GM10248 (cell line): ENCODE measurements at regions not wholly inside any gene's neighbourhood (a gene's known extent, or its start where the extent isn't known, plus 50 kb on each side); places are given as distances from the start of the nearest gene placed in this dataset.

Source experiments
- CTCF ChIA-PET: fragments of 300-600 bp; sonication (Branson Sonifier 250); formaldehyde crosslinking; extraction: SDS; loops from one replicate; lab custom pipeline; 2021; ENCODE audit warnings: antibody characterized with exemption; lab: Yijun Ruan, JAX
- POLR2A ChIA-PET: fragments of 350-650 bp; sonication (Branson Sonifier 250); formaldehyde crosslinking; extraction: SDS; loops from one replicate; lab custom pipeline; 2020; ENCODE audit warnings: antibody characterized with exemption; lab: Yijun Ruan, JAX
- DNase-seq: peaks from one replicate; pipeline ENCODE4 v3.0.0; 2012; ENCODE audit errors: extremely low spot score
- CTCF ChIP-seq: IDR thresholded peaks from 2 replicates; pipeline ENCODE4 v1.5.1; 2012; ENCODE audit warnings: mild to moderate bottlenecking, low read depth; ENCODE audit errors: extremely low read depth, missing control alignments, control extremely low read depth

DNA sequence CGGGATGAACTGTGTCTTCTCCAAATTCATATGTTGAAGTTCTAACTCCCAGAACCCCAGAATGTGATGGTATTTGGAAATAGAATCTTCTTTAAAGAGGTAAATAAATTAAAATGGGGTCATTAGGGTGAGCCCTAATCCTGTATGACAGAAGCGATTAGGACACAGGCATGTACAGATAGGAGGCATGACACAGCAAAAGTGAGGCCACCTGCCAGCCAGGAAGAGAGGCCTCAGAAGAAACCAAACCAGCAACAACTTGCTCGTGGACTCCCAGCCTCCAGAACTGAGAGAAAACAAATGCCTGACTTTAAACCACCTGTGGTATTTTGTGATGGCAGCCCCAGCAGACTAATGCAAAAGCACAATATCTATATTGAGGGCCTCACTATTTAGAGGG lies 214.3 kb downstream of the NEBL start:
- DNase-seq, result no peak
- ChIA-PET POLR2A (no interaction called here), CTCF (no interaction called here)
- no peak for TF ChIP-seq CTCF

DNA sequence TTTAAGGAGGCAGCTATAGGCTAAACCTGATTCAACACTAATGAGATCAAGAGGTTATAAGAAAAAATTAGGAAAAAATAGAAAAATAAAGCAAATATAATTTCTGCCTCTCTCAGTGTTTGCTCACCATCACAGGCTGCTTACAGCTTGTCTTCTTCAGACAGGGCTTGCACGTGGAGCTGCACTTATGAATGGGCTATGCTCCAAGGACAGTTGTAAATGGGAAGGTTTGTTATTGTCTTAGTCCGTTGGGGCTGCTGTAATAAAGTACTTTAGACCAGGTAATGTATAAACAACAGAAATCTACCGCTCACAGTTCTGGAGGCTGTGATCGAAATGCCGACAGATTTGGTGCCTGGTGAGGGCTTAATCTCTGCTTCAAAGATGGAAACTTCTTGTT lies 219.8 kb downstream of the NEBL start:
- CTCF ChIA-PET, result no interaction called here
- no peak for TF ChIP-seq CTCF
- POLR2A ChIA-PET, result no interaction called here
- DNase-seq, result no peak

- no peak for TF ChIP-seq CTCF
- ChIA-PET CTCF (no interaction called here), POLR2A (interaction anchor here (0.6 kb wide), 1 partner anchor 40 kb away, joined by 3 read pairs; no protein-coding TSS in a partner anchor)
- DNase-seq, result no peak
Measured at GRCh38 chr10:20674926-20675325, 222.2 kb downstream of the NEBL start.

GRCh38 chr10:20673175-20673574 lies 223.9 kb downstream of the NEBL start:
- CTCF ChIA-PET, result no interaction called here
- POLR2A ChIA-PET, result no interaction called here
- no peak for DNase-seq
- no peak for TF ChIP-seq CTCF

DNA sequence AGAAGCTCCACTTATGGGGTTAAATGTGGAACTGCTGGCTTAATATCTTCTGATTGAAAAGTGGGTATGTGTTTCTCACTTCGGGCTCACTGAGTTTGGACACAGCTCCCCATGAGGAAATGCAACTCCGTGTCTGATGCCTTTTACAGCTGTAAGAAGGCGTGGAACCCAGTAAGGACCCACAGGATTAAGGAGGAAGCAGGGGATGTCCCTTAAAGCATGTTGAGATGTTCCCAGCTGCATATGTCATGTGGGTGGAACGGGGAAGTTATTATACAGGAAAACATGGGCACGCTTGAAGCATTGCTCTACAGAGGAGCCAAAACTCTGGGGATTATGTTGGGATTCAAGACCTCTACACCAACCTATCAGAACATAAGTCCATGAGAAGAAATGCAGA lies 224.4 kb downstream of the NEBL start:
- no peak for DNase-seq
- CTCF ChIA-PET, result no interaction called here

GRCh38 chr10:20670579-20670978 lies 226.5 kb downstream of the NEBL start:
- POLR2A ChIA-PET, result no interaction called here
- CTCF ChIA-PET, result no interaction called here
- no peak for TF ChIP-seq CTCF
- no peak for DNase-seq

More for the DNA sequence above, 224.4 kb downstream of the NEBL start:
- POLR2A ChIA-PET, result no interaction called here
- no peak for TF ChIP-seq CTCF

DNA sequence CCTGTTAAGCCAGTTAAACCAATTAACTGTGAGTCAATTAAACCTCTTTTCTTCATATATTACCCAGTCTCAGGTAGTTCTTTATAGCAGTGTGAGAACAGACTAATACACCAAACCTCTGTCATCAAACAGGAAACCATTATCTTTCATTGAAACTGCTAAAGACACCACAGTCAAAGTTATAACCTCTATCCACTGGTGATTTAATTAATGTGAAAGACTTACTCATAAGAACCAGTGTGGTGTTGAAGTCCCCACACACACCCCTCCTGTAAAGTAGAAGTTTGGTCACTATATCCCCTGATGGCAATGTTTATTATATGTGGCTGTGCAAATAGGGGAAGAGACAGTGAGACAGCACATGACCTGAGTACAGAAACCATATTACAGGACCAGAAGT lies 228.1 kb downstream of the NEBL start:
- no peak for DNase-seq
- ChIA-PET CTCF (no interaction called here), POLR2A (no interaction called here)
- TF ChIP-seq CTCF, result no peak
